GM12891 (cell line): ENCODE measurements at regions not wholly inside any gene's neighbourhood (a gene's known extent, or its start where the extent isn't known, plus 50 kb on each side); places are given as distances from the start of the nearest gene placed in this dataset.

Source experiments
- DNase-seq: peaks from one replicate; pipeline ENCODE4 v3.0.0; 2011; ENCODE audit warnings: low spot score; ENCODE audit not compliant: insufficient read length
- FAIRE-seq: peaks from 2 replicates; lab custom pipeline; 2011; peaks lifted over from hg19 to GRCh38; lab: Jason Lieb, UNC
- PAX5 ChIP-seq: IDR thresholded peaks from 2 replicates; pipeline ENCODE4 v1.6.1; 2011; ENCODE audit warnings: low read length, moderate library complexity, mild to moderate bottlenecking; ENCODE audit not compliant: insufficient read depth, severe bottlenecking
- POLR2A ChIP-seq: IDR thresholded peaks from 2 replicates; pipeline ENCODE4 v1.6.1; 2011; ENCODE audit warnings: low read depth, low read length, control low read depth
- POLR2AphosphoS5 ChIP-seq: IDR thresholded peaks from 2 replicates; pipeline ENCODE4 v1.6.1; 2011; ENCODE audit warnings: low read depth, low read length, control low read depth
- POU2F2 ChIP-seq: IDR thresholded peaks from 2 replicates; pipeline ENCODE4 v1.6.1; 2011; ENCODE audit warnings: low read depth, mild to moderate bottlenecking, control low read depth, low read length, moderate library complexity
- SPI1 ChIP-seq: IDR thresholded peaks from 2 replicates; pipeline ENCODE4 v1.6.1; 2011; ENCODE audit warnings: low read depth, low read length, control low read depth
- TAF1 ChIP-seq: IDR thresholded peaks from 2 replicates; pipeline ENCODE4 v1.6.1; 2011; ENCODE audit warnings: low read depth, low read length, control low read depth

GRCh38 chr12:105799103-105799502 lies 339.7 kb downstream of the NUAK1 start:
- TF ChIP-seq SPI1 (no peak), POLR2A (no peak), POU2F2 (no peak), POLR2AphosphoS5 (no peak), TAF1 (no peak), PAX5 (no peak)
- FAIRE-seq = no peak
- DNase-seq = no peak

GRCh38 chr12:105801351-105801750 lies 337.4 kb downstream of the NUAK1 start:
- no peak for FAIRE-seq
- DNase-seq = no peak
- TF ChIP-seq POLR2AphosphoS5 (no peak), POLR2A (no peak), TAF1 (no peak), PAX5 (no peak), SPI1 (no peak), POU2F2 (no peak)

DNA sequence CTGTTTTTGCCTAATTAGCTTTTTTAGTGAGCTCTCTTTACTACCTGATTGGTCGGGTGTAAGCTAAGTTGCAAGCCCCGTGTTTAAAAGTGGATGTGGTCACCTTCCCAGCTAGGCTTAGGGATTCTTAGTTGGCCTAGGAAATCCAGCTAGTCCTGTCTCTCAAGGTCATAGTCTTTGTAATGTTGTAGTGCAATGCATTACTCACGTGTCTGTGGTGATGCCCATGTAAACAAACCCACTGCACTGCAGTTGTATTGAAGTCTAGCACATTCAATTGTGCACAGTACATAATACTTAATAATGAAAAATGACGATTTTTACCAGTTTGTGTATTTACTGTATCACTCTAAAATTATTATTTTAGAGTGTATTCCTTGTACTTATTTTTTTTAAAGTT lies 335.5 kb downstream of the NUAK1 start:
- no peak for DNase-seq
- no peak for TF ChIP-seq POLR2A
- TF ChIP-seq TAF1 = no peak
- TF ChIP-seq SPI1 = no peak
- no peak for TF ChIP-seq PAX5
- no peak for TF ChIP-seq POU2F2
- TF ChIP-seq POLR2AphosphoS5 = no peak
- no peak for FAIRE-seq

- TF ChIP-seq POLR2AphosphoS5 (no peak), TAF1 (no peak), SPI1 (no peak), PAX5 (no peak), POLR2A (no peak), POU2F2 (no peak)
- DNase-seq (no peak), FAIRE-seq (no peak)
These were observed 334.0 kb downstream of the NUAK1 start for GRCh38 chr12:105804591-105805265.

DNA sequence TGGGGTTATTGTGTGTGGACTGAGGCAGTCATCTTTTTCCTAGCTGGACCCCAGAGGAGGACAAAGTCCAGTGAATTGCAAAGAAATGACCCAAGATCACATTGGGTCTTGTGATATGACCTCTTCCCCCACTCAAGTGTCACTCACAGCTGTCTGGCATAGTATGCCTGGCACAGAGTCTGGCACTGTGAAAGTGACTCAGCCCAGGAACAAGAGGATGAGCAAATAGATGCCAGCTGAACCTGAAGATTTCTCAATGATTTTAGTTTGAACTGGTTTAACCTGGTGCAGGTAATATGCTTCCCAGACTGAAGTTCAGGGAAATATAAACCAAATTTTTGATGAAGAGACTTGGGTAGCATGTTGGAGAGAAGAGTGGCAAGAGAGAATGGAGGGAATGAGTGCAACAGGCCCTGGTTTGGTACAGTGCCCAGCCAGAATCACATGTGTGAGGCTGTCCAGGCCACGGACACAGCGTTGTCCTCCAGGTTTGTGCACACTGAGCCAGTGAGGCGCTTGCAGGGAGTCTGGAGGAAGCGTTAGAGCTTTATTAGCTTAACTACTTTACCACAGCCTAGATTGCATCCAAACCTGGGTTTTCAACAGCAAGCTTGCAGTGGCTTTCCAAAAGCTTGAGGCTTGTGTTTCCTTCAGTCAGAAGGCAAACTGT lies 332.9 kb downstream of the NUAK1 start:
- DNase-seq (no peak), FAIRE-seq (no peak)

DNA sequence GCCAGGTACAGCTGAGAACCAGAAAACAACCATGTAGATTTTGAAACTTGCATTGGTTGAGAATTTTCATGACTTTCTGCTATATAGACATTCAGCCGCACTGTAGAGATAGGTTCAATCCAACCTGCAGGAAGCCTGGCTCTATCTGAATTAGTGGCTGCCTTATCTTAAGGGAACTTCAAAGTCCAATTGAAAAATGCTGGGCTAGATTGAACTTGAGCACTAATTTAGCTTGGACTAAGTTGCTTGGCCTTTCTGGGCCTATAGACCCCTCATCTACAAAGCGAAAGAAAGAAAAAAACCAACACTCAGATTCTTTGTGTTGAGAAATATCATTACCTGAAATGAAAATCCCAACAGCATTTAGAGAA lies 332.4 kb downstream of the NUAK1 start:
- no peak for TF ChIP-seq TAF1
- DNase-seq = no peak
- FAIRE-seq = no peak

More for the DNA sequence above, 332.9 kb downstream of the NUAK1 start:
- TF ChIP-seq POLR2AphosphoS5 (no peak), PAX5 (no peak), POU2F2 (no peak), SPI1 (no peak), TAF1 (no peak), POLR2A (no peak)

DNA sequence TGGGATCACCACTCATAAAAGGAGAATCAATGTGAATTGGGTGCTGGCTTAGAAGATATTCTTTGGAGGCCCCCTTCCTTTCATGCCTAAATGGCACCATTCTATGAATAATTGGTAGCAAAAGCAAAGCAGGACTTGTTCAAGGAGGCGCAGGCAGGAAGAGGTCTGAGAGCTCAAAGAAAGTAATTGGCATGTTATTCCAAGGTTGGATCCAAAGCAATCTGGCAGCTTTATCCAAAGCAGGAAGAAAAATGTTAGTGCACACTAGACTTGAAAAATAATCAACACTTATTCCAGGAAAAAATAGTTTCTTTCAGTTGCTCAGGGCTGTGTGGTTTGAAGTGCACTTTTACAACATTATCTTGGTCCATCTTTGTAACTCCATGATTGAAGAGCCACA lies 326.4 kb downstream of the NUAK1 start:
- TF ChIP-seq POLR2AphosphoS5 (no peak), TAF1 (no peak), POLR2A (no peak), POU2F2 (no peak), PAX5 (no peak), SPI1 (no peak)

GRCh38 chr12:105813201-105813600 lies 325.6 kb downstream of the NUAK1 start:
- DNase-seq (no peak), FAIRE-seq (no peak)

More for the DNA sequence above, 326.4 kb downstream of the NUAK1 start:
- FAIRE-seq (no peak), DNase-seq (no peak)

DNA sequence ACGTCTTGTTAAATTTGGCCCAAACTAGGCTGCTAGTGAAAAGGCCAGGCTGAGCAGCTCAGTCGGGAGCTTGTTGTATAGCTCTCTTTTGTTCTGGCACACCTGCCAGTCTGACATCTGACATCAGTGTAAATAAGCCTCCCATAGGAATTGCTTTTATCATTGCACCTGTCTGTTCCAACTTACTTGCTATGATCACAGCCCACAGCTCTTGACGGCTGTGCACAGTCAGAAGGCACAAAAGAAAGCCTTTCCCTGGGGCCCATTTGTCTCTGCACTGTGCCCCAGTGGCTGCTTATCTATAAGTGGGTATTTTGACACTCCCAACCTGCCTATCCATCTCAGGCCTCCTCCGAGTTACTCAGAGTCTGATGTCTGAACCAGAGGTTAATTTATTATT lies 324.5 kb downstream of the NUAK1 start:
- no peak for TF ChIP-seq PAX5
- no peak for TF ChIP-seq TAF1
- no peak for TF ChIP-seq POLR2A
- TF ChIP-seq POU2F2 = no peak
- no peak for TF ChIP-seq SPI1
- no peak for TF ChIP-seq POLR2AphosphoS5
- DNase-seq = no peak
- FAIRE-seq = no peak

More at GRCh38 chr12:105813201-105813600, 325.6 kb downstream of the NUAK1 start:
- no peak for TF ChIP-seq TAF1
- no peak for TF ChIP-seq POU2F2
- no peak for TF ChIP-seq PAX5
- no peak for TF ChIP-seq SPI1
- TF ChIP-seq POLR2A = no peak
- TF ChIP-seq POLR2AphosphoS5 = no peak

DNA sequence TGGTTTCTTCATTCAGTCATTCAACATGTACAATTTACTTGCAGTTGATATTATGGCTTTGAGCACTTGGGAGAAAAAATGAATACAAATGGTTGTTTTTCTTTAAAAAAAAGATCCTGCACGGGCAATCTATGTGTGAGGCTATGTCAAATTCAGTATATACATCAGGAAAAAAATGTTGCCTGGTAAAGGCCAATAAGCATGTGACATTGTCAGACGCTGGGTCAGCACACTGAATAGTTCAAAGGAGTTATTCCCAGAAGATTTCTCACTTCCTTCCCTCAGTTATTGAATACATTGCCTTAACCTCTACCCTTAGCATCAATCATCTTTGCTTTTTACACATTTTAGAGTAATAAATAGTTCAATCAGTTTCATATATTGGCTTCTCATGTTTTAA lies 319.2 kb downstream of the NUAK1 start:
- DNase-seq (no peak), FAIRE-seq (no peak)
- TF ChIP-seq POLR2A = no peak
- TF ChIP-seq POU2F2 = no peak
- TF ChIP-seq PAX5 = no peak
- no peak for TF ChIP-seq TAF1
